ENCODE measurements at regions not wholly inside any gene's neighbourhood (a gene's known extent, or its start where the extent isn't known, plus 50 kb on each side); places are given as distances from the start of the nearest gene placed in this dataset.

DNA sequence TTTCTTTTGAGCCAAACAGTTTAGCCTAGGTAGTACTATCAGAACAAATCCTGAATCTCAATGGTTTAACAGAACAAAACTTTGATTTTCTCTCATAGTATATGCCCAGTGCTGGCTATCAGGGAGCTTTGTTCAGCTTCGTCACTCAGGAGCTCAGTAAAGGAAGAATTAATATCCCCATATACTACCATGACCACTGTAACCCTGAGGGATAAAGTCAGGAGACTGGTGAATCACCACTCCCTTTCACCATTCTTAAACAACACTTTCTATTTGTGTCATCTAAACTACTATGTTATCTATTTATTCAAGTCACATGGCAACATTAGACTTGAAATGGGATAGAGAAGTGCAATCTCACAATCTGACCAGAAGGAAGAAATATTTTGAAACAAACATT lies 522.6 kb upstream of the COX7C start:
- no peak for TF ChIP-seq EP300 (IDR thresholded peaks at IDR 0.05; ENCODE audit: low read depth)
- TF ChIP-seq, protein P1, sequence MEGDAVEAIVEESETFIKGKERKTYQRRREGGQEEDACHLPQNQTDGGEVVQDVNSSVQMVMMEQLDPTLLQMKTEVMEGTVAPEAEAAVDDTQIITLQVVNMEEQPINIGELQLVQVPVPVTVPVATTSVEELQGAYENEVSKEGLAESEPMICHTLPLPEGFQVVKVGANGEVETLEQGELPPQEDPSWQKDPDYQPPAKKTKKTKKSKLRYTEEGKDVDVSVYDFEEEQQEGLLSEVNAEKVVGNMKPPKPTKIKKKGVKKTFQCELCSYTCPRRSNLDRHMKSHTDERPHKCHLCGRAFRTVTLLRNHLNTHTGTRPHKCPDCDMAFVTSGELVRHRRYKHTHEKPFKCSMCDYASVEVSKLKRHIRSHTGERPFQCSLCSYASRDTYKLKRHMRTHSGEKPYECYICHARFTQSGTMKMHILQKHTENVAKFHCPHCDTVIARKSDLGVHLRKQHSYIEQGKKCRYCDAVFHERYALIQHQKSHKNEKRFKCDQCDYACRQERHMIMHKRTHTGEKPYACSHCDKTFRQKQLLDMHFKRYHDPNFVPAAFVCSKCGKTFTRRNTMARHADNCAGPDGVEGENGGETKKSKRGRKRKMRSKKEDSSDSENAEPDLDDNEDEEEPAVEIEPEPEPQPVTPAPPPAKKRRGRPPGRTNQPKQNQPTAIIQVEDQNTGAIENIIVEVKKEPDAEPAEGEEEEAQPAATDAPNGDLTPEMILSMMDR (IDR thresholded peaks at IDR 0.05): no peak
- TF ChIP-seq POLR2AphosphoS5 (IDR thresholded peaks at IDR 0.05): no peak

Measured in transverse colon (tissue), 4 donors.